ENCODE measurements at regions not wholly inside any gene's neighbourhood (a gene's known extent, or its start where the extent isn't known, plus 50 kb on each side); places are given as distances from the start of the nearest gene placed in this dataset.

GRCh38 chr5:125583321-125584139, 837.1 kb upstream of the ZNF608 start:
- no peak for DNase-seq

GRCh38 chr5:125584140-125584520, 837.7 kb upstream of the ZNF608 start:
- DNase-seq, result no peak

GRCh38 chr5:125587631-125588030, 835.6 kb upstream of the GRAMD2B start:
- no peak for DNase-seq

DNA sequence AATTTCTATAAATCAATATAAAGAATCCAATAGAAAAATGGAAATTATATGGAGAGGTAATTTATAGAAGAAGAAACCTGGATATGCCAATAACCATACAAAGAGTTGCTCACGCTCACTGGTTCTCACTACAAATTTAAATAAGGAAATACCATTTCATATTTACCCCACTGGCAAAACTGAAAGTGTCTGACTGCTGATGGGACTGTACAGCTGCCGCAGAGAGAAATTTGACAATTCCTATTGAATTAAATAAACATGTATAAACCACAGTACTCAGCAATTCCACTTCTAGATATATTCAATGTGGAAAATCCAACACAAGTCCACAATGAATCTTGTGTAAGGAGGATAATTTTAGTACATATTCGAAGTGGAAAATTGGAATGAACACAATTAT, 830.4 kb upstream of the GRAMD2B start:
- no peak for DNase-seq

GRCh38 chr5:125595095-125595494, 828.1 kb upstream of the GRAMD2B start:
- DNase-seq, result no peak

DNA sequence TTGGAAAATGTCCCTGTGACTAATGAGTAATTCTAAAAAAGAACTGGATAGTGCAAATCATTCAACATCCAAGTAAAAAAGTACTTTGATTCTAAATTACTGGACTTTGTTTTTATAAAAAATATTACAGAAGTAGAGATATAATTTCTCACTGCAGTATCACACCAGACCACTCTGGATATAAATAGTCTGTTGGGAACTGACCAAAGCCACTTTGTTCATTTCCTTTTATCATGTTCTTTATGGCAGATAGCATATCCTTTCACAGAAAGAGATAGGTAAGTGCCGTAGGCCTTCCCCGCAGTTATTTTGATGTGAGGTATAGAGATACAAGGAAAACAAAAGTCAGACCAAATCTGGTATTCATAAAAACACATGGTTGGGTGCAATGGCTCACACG, 827.4 kb upstream of the GRAMD2B start:
- DNase-seq, result no peak

DNA sequence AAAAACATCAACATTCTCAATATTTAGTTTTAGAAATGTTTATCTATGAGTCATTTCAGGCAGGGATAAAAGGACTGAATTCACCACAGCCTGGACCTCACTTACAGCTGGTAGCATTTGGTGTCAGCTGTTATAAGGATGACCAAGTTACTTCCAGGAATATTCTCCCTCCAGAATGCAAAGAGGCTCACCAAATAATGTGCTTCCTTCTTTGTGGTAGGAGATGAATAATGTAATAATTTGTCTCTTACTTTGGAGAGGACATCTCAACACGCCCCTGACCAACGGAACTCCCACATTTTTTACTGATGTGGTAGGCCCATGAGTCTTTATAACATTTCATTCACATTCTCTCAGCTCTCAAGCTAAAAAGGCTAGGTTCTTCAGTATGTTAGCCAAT, 825.9 kb upstream of the GRAMD2B start:
- DNase-seq, result no peak

DNA sequence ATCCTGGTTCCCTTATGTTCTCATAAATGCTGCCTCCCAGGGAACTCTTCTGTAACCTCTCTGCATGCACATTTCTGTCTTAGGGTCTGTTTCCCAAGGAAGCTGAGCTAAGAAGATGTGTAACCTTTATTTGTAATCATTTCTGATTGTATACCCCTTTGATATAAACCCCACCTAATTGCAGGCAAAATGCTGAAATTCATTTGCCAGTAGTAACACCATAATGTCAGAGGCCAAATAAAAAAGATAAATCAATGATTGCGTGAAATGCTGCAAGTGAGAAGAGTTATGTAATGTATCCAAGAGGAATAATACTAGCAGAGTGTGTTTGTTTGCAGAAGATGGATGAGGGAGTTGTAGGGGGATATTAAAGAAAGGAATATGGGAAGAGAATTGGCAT, 822.6 kb upstream of the GRAMD2B start:
- DNase-seq, result no peak

DNA sequence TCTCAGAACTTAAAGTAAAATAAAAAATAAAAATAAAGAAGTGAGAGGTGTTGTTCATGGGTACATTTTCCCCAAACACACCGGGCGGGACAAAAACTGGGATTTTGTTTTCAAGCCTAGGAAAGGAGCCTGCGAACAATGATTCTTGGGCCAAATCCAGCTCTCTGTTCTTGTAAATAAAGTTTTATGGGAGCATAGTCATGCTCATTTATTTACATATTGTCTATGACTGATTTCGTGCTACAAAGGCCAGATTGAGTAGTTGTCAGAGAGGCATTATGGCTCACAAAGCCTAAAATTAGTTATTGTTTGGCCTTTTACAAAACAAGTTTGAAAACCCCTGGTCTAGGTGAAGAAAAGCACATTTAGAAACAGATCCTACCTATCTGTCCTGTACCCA, 821.0 kb upstream of the GRAMD2B start:
- DNase-seq, result no peak

- DNase-seq, result no peak
These were observed 819.9 kb upstream of the GRAMD2B start for GRCh38 chr5:125603321-125603720.

DNA sequence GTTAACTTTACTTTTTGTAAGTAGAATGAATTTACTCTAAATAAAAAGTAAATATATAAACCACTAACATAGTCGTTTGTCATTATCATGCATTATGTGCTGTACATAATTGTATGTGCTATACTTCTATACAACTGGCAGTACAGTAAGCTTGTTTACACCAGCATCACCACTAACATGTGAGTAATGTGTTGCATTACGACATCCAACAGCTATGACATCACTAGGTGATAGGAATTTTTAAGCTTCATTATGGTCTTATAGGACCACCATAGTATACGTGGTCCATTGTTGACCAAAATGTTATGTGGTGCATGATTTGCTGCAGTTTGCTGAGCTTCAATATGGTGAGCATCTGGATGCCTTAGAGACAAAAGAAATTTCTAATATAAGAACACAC, 819.1 kb upstream of the GRAMD2B start:
- no peak for DNase-seq

DNA sequence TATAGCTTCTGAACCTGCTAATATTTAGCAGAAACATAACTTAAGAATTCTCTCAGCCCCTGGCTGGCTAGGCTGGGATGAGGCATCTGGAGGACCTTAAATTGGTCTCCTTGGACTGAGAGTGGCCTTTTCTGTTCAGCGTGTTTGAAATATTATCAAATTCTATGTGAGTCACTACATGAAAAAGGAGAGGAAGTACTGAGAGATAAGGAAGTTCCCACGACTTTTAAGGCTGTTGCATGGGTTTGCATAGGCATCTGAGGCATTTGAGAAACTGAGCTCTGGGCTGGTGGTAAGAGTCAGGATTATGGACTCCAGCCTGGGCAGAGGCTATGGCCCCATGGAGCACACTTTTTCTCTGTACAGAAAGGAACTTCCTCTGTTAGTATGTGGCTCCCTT, 816.2 kb upstream of the GRAMD2B start:
- no peak for DNase-seq

- no peak for DNase-seq
These were observed 814.2 kb upstream of the GRAMD2B start for GRCh38 chr5:125609011-125609410.

- no peak for DNase-seq
These were observed 812.3 kb upstream of the GRAMD2B start for GRCh38 chr5:125610892-125611291.

- no peak for DNase-seq
These were observed 811.7 kb upstream of the GRAMD2B start for GRCh38 chr5:125611541-125611940.

- no peak for DNase-seq
These were observed 811.0 kb upstream of the GRAMD2B start for GRCh38 chr5:125612181-125612721.

DNA sequence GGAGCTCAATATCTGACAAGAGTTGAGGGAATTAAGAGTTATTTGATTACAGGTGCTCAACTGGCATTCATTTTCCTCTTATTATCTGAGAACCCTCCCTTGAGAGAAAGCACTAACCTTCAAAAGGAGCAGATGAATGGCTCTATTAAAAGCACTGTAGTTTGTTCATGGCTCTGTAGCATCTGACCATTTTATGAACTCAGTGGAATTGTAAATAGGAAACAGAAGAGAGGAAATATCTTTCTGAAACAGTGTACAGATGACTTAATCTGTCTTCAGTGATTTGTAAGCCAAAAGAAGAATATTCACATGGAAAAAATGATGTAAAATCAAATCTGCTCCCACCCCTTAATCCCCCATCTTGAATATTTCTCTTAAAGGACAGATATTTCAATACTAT, 810.4 kb upstream of the GRAMD2B start:
- no peak for DNase-seq

DNA sequence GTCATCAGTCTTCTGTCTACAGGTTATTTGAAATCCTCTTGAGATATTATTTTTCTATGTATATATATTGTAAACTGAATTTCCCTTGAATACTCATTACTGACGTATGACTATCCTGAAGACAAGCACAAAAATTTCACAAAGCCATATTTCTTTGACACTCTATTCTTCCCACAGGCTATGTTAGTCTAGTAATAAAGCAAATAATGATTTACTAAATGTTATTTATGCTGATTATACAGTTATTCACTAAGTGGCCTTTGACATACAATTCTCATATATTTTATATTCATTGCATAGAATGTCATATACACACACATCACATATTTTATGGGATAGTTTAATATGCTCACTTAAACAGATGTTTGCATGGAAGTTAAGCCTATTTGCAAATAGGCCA, 793.0 kb upstream of the GRAMD2B start:
- no peak for DNase-seq

- no peak for DNase-seq
These were observed 789.7 kb upstream of the GRAMD2B start for GRCh38 chr5:125633523-125633922.

- DNase-seq, result no peak
These were observed 788.9 kb upstream of the GRAMD2B start for GRCh38 chr5:125634216-125634835.

DNA sequence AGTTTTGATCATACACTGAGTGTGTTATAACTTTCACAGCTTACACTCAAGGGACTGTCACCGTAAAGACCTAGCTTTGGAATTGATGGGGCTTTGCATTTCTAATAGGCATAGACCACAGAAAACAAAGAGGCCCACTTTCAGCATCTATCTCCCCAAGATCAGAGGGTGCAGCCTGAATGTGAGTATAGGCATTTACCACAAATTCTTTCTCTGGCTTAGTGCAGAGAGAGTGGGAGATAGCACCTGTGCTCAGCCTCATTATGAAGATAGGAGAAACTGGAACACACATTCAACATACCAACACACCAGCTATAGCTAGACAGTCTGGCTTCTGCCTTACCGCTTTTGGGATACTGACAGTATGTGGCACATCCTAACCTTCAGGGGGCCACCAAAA, 783.4 kb upstream of the GRAMD2B start:
- no peak for DNase-seq

DNA sequence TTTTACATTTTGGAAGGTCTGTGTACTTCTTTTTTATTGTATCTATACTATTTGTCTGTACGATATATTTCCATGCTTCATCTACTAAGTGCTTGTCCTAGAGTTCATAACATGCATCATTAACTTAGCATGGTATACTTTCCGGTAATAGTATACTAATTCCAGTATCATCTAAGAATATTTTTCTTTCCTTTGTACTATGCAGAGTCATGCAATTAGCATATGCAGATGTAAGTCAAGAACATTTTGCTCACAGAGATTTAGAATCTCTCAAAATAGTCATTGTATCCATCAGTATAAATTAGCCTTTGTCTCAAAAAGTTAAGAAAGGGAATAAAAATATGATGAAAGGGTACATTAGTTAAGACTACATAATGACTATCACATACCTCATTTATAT, 770.4 kb upstream of the GRAMD2B start:
- no peak for DNase-seq

GRCh38 chr5:125654392-125654791, 768.8 kb upstream of the GRAMD2B start:
- no peak for DNase-seq

DNA sequence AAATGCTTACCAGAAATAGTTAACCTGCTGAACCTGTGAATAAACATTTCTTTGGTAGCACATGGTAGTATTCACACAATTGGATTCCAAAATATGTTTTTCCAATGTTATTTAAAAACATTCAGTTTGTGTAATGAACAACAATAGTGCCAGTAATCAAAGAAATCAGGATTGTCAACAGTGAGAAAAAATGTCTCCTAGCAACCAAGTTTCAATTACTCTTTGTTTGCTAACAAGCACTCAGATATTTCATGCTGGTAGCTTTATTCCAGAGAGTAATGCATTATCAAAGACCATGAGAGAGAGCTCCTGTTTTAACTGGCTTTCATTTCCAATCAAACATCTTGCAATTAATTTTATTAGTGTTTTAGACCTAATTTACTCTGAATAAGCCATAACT, 768.1 kb upstream of the GRAMD2B start:
- DNase-seq, result no peak

DNA sequence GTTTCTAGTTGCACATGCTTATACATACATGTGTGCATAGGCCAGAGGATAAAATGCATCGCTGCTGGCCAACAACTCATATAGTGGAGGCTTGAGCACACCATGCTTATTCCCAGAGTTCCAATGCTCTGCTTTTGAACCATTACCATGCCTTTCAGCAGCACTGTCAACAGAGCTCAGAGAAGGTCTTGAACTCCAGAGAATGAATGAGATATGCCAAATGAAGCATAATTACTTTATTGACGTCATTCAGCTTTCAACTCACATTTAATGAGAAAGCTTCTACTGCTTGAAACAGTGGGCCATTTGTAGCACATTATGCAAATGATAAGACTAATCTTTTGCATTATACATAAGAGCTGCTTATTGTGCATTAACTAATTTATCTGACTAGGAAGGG, 765.3 kb upstream of the GRAMD2B start:
- DNase-seq, result no peak

Data from effector CD4-positive, alpha-beta T cell (primary cell).